Muscle layer of duodenum (tissue), 2 donors: ENCODE measurements at regions not wholly inside any gene's neighbourhood (a gene's known extent, or its start where the extent isn't known, plus 50 kb on each side); places are given as distances from the start of the nearest gene placed in this dataset.
"Not testable (repeated sequence)": the region's sequence is repeated elsewhere in the genome, so short reads cannot be mapped to it uniquely, and the experiment has no call there.

Source experiments
- H3K27ac ChIP-seq: one replicate; pipeline ENCODE4 v1.7.0; 2013; ENCODE audit warnings: mild to moderate bottlenecking, low read length
- H3K27me3 ChIP-seq: one replicate; pipeline ENCODE4 v1.7.0; 2013; ENCODE audit warnings: low read depth, mild to moderate bottlenecking, control low read depth, low read length
- H3K36me3 ChIP-seq, 2 donors: one replicate each; pipeline ENCODE4 v1.7.0; 2013; ENCODE audit warnings: low read length in 2 of 2, control low read depth in 1 of 2, mild to moderate bottlenecking in 1 of 2; ENCODE audit not compliant: insufficient read depth in 2 of 2, control insufficient read depth in 1 of 2
- H3K4me1 ChIP-seq, 2 donors: one replicate each; pipeline ENCODE4 v1.7.0; 2013; ENCODE audit warnings: low read length in 2 of 2, mild to moderate bottlenecking in 2 of 2, control low read depth in 1 of 2, moderate library complexity in 1 of 2; ENCODE audit not compliant: insufficient read depth in 2 of 2, control insufficient read depth in 1 of 2
- H3K4me3 ChIP-seq, 2 donors: one replicate each; pipeline ENCODE4 v1.7.0; 2013; ENCODE audit warnings: low read length in 2 of 2, low read depth in 1 of 2, mild to moderate bottlenecking in 1 of 2
- H3K9me3 ChIP-seq, 2 donors: one replicate each; pipeline ENCODE4 v1.7.0; 2013; ENCODE audit warnings: low read length in 2 of 2, control low read depth in 1 of 2, mild to moderate bottlenecking in 1 of 2; ENCODE audit not compliant: control insufficient read depth in 1 of 2
- donor health status: healthy.

DNA sequence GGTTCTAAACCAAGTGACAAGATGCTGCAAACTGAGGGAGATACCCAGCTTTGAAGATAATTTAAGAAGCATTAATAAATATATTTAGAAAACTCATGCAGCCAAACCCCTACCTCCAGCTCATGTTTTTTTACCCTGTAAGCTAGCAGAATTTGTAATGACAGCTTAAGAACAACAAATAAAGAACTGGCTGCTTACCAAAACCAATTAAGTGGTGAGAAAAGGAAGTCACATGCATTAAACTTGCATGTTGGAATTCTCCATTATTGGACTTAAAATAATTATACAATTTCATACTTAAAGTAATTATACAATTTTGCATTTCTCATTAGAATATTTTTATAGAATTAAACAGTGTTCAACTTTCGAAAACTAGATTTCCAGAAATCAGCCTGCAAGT, 75.6 kb upstream of the CNIH3 start:
- Histone ChIP-seq H3K27ac (no peak overlapping the region), H3K4me1 (no peaks in the 10 kb centered on the region), H3K36me3 (no peaks in the 10 kb centered on the region), H3K9me3 (no peaks in the 10 kb centered on the region), H3K4me3 (no peak overlapping the region), H3K27me3 (no peaks in the 10 kb centered on the region)

GRCh38 chr1:224541072-224541790, 74.9 kb upstream of the CNIH3 start:
- Histone ChIP-seq H3K4me3 (no peak overlapping the region), H3K27me3 (no peaks in the 10 kb centered on the region), H3K9me3 (no peaks in the 10 kb centered on the region), H3K36me3 (no peaks in the 10 kb centered on the region), H3K27ac (no peak overlapping the region), H3K4me1 (no peaks in the 10 kb centered on the region)

DNA sequence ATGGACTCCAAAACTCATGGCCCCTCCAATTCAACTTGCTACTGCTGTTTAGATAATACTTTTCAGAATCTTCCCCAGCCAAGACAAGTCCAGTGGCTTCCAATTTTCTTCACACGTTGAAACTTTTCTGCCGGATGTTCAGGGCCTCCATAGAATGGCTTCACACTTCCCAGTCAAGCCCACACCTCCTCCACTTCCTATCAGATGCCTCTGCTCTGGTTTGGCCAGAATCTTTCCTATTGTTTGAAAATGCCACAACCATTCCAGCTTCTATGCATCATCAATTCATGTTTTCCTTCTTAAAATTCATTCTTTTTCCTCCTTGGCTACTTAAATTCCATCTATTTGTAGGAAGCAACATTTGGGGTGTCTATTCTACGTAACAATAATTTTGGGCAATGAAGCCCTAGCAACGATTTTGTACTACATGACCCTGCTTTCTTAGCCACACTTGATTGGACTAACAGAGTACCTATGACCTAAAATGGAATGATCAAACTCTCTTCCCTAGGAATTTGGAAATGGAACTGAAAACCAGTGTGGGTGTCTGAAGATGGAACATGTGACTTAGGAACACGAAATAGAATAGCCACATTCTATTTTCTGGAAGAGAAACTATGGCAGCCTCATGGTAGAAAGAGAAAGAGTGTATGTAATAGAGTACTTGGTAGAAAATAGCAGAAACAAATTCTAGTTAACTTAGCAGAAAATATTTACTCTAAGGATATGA, 74.1 kb upstream of the CNIH3 start:
- Histone ChIP-seq H3K9me3 (no peaks in the 10 kb centered on the region), H3K27me3 (no peaks in the 10 kb centered on the region), H3K4me3 (no peak overlapping the region), H3K36me3 (no peaks in the 10 kb centered on the region), H3K4me1 (no peaks in the 10 kb centered on the region), H3K27ac (no peak overlapping the region)

GRCh38 chr1:224542783-224543440, 73.2 kb upstream of the CNIH3 start:
- no peaks in the 10 kb centered on the region for H3K9me3 ChIP-seq
- H3K27ac ChIP-seq: no peak overlapping the region
- no peaks in the 10 kb centered on the region for H3K27me3 ChIP-seq
- H3K4me3 ChIP-seq: no peak overlapping the region
- no peaks in the 10 kb centered on the region for H3K36me3 ChIP-seq
- no peaks in the 10 kb centered on the region for H3K4me1 ChIP-seq

- H3K4me3 ChIP-seq: no peak overlapping the region
- no peaks in the 10 kb centered on the region for H3K36me3 ChIP-seq
- H3K27ac ChIP-seq: no peak overlapping the region
- no peaks in the 10 kb centered on the region for H3K9me3 ChIP-seq
- H3K27me3 ChIP-seq: no peaks in the 10 kb centered on the region
- H3K4me1 ChIP-seq: no peaks in the 10 kb centered on the region
Observed at GRCh38 chr1:224543453-224543852, 72.7 kb upstream of the CNIH3 start.

DNA sequence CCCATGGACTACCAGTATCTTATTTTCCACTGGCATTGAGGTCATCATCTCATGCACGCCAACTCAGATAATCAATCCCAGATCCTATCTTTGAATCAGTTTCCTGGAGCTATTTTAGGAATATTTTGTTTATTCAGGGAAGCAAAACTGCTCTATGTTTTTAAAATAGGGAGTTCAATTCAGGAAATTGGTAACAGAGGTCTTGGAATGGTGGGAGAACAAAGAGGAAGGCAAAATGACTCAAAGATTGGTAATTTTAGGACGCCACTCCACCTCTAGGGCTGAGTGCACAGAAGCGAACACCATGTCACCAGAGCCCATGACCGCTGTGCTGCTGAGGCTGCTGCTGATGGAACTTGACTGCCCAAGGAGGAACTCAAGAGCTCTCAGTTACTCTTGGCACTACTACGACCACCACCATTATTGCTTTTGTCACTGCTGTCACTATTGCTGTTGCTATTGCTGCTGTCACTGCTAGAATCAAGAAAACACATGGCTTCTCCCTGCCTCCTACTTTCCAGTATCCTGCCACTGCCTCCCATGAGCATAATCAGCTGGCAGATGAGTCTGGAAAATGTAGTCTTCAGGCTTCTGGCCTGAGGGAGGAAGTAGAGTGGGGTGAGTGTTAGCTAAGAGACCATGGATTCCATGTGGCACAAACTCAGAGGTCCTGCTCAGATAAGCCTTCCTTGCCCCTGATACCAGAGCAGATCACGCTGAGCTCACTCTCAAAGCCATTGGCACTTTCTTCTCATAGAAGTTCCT, 71.6 kb upstream of the CNIH3 start:
- H3K27ac ChIP-seq: no peak overlapping the region

GRCh38 chr1:224545571-224545970, 70.5 kb upstream of the CNIH3 start:
- no peak overlapping the region for H3K4me3 ChIP-seq
- no peaks in the 10 kb centered on the region for H3K27me3 ChIP-seq
- no peak overlapping the region for H3K27ac ChIP-seq
- no peaks in the 10 kb centered on the region for H3K36me3 ChIP-seq
- H3K4me1 ChIP-seq: no peaks in the 10 kb centered on the region
- no peaks in the 10 kb centered on the region for H3K9me3 ChIP-seq

More for the DNA sequence above, 71.6 kb upstream of the CNIH3 start:
- Histone ChIP-seq H3K27me3 (no peaks in the 10 kb centered on the region), H3K9me3 (no peaks in the 10 kb centered on the region), H3K36me3 (no peaks in the 10 kb centered on the region), H3K4me3 (no peak overlapping the region), H3K4me1 (no peaks in the 10 kb centered on the region)

DNA sequence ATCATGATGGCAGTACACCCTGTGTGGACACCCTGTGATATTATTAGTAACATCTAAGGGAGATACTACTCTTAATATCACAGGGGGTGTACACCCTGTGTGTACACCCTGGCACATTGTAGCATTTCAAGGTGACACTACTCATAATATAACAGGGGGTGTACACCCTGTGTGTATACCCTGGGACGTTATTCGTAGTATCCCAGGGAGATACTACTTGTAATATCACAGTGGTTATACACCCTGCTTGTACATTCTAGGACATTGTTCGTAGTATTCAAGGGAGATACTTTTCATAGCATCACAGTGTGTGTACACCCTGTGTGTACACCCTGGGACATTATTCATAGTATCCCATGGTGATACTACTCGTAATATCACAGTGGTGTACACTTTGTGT, 67.4 kb upstream of the CNIH3 start:
- H3K27me3 ChIP-seq: no peaks in the 10 kb centered on the region

DNA sequence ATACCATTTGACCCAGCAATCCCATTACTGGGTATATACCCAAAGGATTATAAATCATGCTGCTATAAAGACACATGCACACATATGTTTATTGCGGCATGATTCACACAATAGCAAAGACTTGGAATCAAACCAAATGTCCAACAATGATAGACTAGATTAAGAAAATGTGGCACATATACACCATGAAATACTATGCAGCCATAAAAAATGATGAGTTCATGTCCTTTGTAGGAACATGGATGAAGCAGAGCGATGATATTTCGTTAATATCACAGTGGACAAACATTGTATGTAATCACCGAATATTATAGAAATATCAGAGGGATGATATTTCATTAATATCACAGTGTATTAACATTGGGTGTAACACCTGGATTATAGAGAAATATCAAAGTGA, 64.9 kb upstream of the CNIH3 start:
- not testable (repeated sequence) for H3K27ac ChIP-seq, H3K4me3 ChIP-seq, H3K9me3 ChIP-seq, H3K4me1 ChIP-seq, H3K27me3 ChIP-seq, H3K36me3 ChIP-seq

More for the DNA sequence above, 67.4 kb upstream of the CNIH3 start:
- Histone ChIP-seq H3K27ac (no peak overlapping the region), H3K4me1 (no peaks in the 10 kb centered on the region), H3K9me3 (no peaks in the 10 kb centered on the region), H3K36me3 (no peaks in the 10 kb centered on the region), H3K4me3 (no peak overlapping the region)

GRCh38 chr1:224554056-224554455, 62.1 kb upstream of the CNIH3 start:
- H3K4me3 ChIP-seq: no peak overlapping the region
- no peaks in the 10 kb centered on the region for H3K9me3 ChIP-seq
- no peaks in the 10 kb centered on the region for H3K4me1 ChIP-seq
- H3K36me3 ChIP-seq: no peaks in the 10 kb centered on the region
- H3K27me3 ChIP-seq: no peaks in the 10 kb centered on the region
- no peak overlapping the region for H3K27ac ChIP-seq

DNA sequence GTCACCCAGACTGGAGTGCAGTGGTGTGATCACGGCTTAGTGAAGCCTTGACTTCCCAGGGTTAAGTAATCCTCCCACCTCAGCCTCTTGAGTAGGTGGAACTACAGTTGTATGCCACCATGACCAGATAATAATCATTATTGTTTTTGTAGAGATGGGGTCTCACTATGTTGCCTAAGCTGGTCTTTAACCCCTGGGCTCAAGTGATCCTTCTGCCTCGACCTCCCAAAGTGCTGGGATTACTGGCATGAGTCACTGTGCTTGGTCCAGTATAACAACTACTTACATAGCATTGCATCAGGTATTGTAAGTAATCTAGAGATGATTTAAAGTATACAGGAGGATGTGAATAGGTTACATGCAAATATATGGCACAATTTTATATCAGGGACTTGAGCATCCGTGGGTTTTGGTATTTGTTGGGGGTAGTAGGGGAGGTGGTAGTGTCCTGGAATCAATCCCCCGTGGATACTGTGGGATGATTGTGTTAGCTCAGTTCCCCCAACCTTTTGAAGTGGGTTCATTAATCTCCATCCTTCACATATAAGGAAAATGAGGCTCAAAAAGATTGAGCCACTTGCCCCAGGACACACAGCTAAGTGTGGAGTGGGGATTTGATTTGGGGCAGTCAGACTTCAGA, 61.4 kb upstream of the CNIH3 start:
- Histone ChIP-seq H3K9me3 (no peaks in the 10 kb centered on the region), H3K36me3 (no peaks in the 10 kb centered on the region), H3K27me3 (no peaks in the 10 kb centered on the region), H3K4me1 (no peaks in the 10 kb centered on the region), H3K4me3 (no peak overlapping the region), H3K27ac (no peak overlapping the region)
